Skeletal muscle satellite cell (primary cell): ENCODE measurements at regions not wholly inside any gene's neighbourhood (a gene's known extent, or its start where the extent isn't known, plus 50 kb on each side); places are given as distances from the start of the nearest gene placed in this dataset.

Experiments used
- H3K27me3 ChIP-seq: 2 replicates; pipeline ENCODE4 v1.7.0; 2013; ENCODE audit warnings: low read length; ENCODE audit not compliant: control insufficient read depth, insufficient read depth
- H3K36me3 ChIP-seq: 2 replicates; pipeline ENCODE4 v1.7.0; 2013; ENCODE audit warnings: mild to moderate bottlenecking, control low read depth, low read length; ENCODE audit not compliant: insufficient read depth
- H3K4me1 ChIP-seq: 2 replicates; pipeline ENCODE4 v1.7.0; 2013; ENCODE audit warnings: low read length; ENCODE audit not compliant: control insufficient read depth, insufficient read depth
- H3K4me2 ChIP-seq: 2 replicates; pipeline ENCODE4 v1.7.0; 2013; ENCODE audit warnings: mild to moderate bottlenecking, low read length
- H3K4me3 ChIP-seq: 2 replicates; pipeline ENCODE4 v1.7.0; 2013; ENCODE audit warnings: low read length
- H3K9ac ChIP-seq: 2 replicates; pipeline ENCODE4 v1.7.0; 2013; ENCODE audit warnings: mild to moderate bottlenecking, low read depth, low read length, moderate library complexity
- H3K9me3 ChIP-seq: replicated peaks from 2 replicates; pipeline ENCODE4 v1.7.0; 2013; ENCODE audit warnings: mild to moderate bottlenecking, control low read depth, low read length

- no peaks in the 10 kb centered on the region for H3K27me3 ChIP-seq
- peaks cover 47% of the 10 kb centered on the region for H3K9me3 ChIP-seq
- no peaks in the 10 kb centered on the region for H3K4me1 ChIP-seq
- no peaks in the 10 kb centered on the region for H3K36me3 ChIP-seq
- no peak overlapping the region for H3K4me2 ChIP-seq
- H3K4me3 ChIP-seq, result no peak overlapping the region
- no peak overlapping the region for H3K9ac ChIP-seq
Observed at GRCh38 chr10:130962240-130963051, 349.1 kb downstream of the TCERG1L start.

GRCh38 chr10:130963052-130963393 lies 348.5 kb downstream of the TCERG1L start:
- Histone ChIP-seq H3K4me3 (no peak overlapping the region), H3K4me2 (no peak overlapping the region), H3K4me1 (no peaks in the 10 kb centered on the region), H3K27me3 (no peaks in the 10 kb centered on the region), H3K9me3 (peaks cover 47% of the 10 kb centered on the region), H3K9ac (no peak overlapping the region), H3K36me3 (no peaks in the 10 kb centered on the region)

- H3K9ac ChIP-seq, result no peak overlapping the region
- no peaks in the 10 kb centered on the region for H3K4me1 ChIP-seq
- H3K4me3 ChIP-seq, result no peak overlapping the region
- H3K27me3 ChIP-seq, result no peaks in the 10 kb centered on the region
- H3K9me3 ChIP-seq, result peaks cover 50% of the 10 kb centered on the region
- no peak overlapping the region for H3K4me2 ChIP-seq
- no peaks in the 10 kb centered on the region for H3K36me3 ChIP-seq
Observed at GRCh38 chr10:130963786-130964522, 347.6 kb downstream of the TCERG1L start.

GRCh38 chr10:130964771-130965170 lies 346.8 kb downstream of the TCERG1L start:
- Histone ChIP-seq H3K4me1 (no peaks in the 10 kb centered on the region), H3K4me3 (no peak overlapping the region), H3K9me3 (peaks cover 45% of the 10 kb centered on the region), H3K9ac (no peak overlapping the region), H3K27me3 (no peaks in the 10 kb centered on the region), H3K4me2 (no peak overlapping the region), H3K36me3 (no peaks in the 10 kb centered on the region)

GRCh38 chr10:130967161-130967560 lies 344.4 kb downstream of the TCERG1L start:
- no peaks in the 10 kb centered on the region for H3K4me1 ChIP-seq
- no peak overlapping the region for H3K4me3 ChIP-seq
- H3K4me2 ChIP-seq, result no peak overlapping the region

GRCh38 chr10:130967784-130968183 lies 343.7 kb downstream of the TCERG1L start:
- no peaks in the 10 kb centered on the region for H3K36me3 ChIP-seq
- no peak overlapping the region for H3K4me2 ChIP-seq
- no peak overlapping the region for H3K4me3 ChIP-seq
- H3K9ac ChIP-seq, result no peak overlapping the region
- H3K4me1 ChIP-seq, result no peaks in the 10 kb centered on the region
- peaks cover 16% of the 10 kb centered on the region for H3K9me3 ChIP-seq
- H3K27me3 ChIP-seq, result no peaks in the 10 kb centered on the region

More at GRCh38 chr10:130967161-130967560, 344.4 kb downstream of the TCERG1L start:
- peaks cover 22% of the 10 kb centered on the region for H3K9me3 ChIP-seq
- no peaks in the 10 kb centered on the region for H3K36me3 ChIP-seq
- no peak overlapping the region for H3K9ac ChIP-seq
- no peaks in the 10 kb centered on the region for H3K27me3 ChIP-seq

- H3K36me3 ChIP-seq, result no peaks in the 10 kb centered on the region
- peaks cover 16% of the 10 kb centered on the region for H3K9me3 ChIP-seq
- no peaks in the 10 kb centered on the region for H3K4me1 ChIP-seq
- H3K9ac ChIP-seq, result no peak overlapping the region
- H3K4me3 ChIP-seq, result no peak overlapping the region
- no peak overlapping the region for H3K4me2 ChIP-seq
- H3K27me3 ChIP-seq, result no peaks in the 10 kb centered on the region
Observed at GRCh38 chr10:130968511-130968910, 343.0 kb downstream of the TCERG1L start.

GRCh38 chr10:130968964-130969363 lies 342.6 kb downstream of the TCERG1L start:
- H3K27me3 ChIP-seq, result no peaks in the 10 kb centered on the region
- H3K4me3 ChIP-seq, result no peak overlapping the region
- H3K9me3 ChIP-seq, result peaks cover 16% of the 10 kb centered on the region
- no peaks in the 10 kb centered on the region for H3K36me3 ChIP-seq
- H3K4me2 ChIP-seq, result no peak overlapping the region
- H3K9ac ChIP-seq, result no peak overlapping the region
- no peaks in the 10 kb centered on the region for H3K4me1 ChIP-seq

- H3K9me3 ChIP-seq, result peaks cover 10% of the 10 kb centered on the region
Observed at GRCh38 chr10:130969700-130970099, 341.8 kb downstream of the TCERG1L start.

GRCh38 chr10:130970341-130971122 lies 341.0 kb downstream of the TCERG1L start:
- no peak overlapping the region for H3K4me2 ChIP-seq
- H3K4me3 ChIP-seq, result no peak overlapping the region
- no peaks in the 10 kb centered on the region for H3K36me3 ChIP-seq
- H3K27me3 ChIP-seq, result no peaks in the 10 kb centered on the region
- no peak overlapping the region for H3K9ac ChIP-seq
- H3K4me1 ChIP-seq, result no peaks in the 10 kb centered on the region
- H3K9me3 ChIP-seq, result peaks cover 10% of the 10 kb centered on the region

More at GRCh38 chr10:130969700-130970099, 341.8 kb downstream of the TCERG1L start:
- H3K4me3 ChIP-seq, result no peak overlapping the region
- H3K27me3 ChIP-seq, result no peaks in the 10 kb centered on the region
- no peak overlapping the region for H3K4me2 ChIP-seq
- no peaks in the 10 kb centered on the region for H3K36me3 ChIP-seq
- H3K4me1 ChIP-seq, result no peaks in the 10 kb centered on the region
- H3K9ac ChIP-seq, result no peak overlapping the region

GRCh38 chr10:130971123-130971435 lies 340.4 kb downstream of the TCERG1L start:
- no peaks in the 10 kb centered on the region for H3K4me1 ChIP-seq
- no peak overlapping the region for H3K9ac ChIP-seq
- H3K4me3 ChIP-seq, result no peak overlapping the region
- H3K36me3 ChIP-seq, result no peaks in the 10 kb centered on the region
- no peaks in the 10 kb centered on the region for H3K27me3 ChIP-seq
- no peak overlapping the region for H3K4me2 ChIP-seq
- peaks cover 10% of the 10 kb centered on the region for H3K9me3 ChIP-seq
